GM12875 (cell line): ENCODE measurements at regions not wholly inside any gene's neighbourhood (a gene's known extent, or its start where the extent isn't known, plus 50 kb on each side); places are given as distances from the start of the nearest gene placed in this dataset.

Experiments used
- H3K4me3 ChIP-seq: one replicate; pipeline ENCODE4 v1.5.1; 2011; ENCODE audit warnings: low read depth, low read length, control low read depth
- CTCF ChIP-seq: IDR thresholded peaks from 2 replicates; pipeline ENCODE4 v1.5.1; 2011; ENCODE audit warnings: low read depth, mild to moderate bottlenecking, control low read depth, inconsistent platforms, low read length, moderate library complexity, borderline replicate concordance; ENCODE audit not compliant: insufficient read depth

DNA sequence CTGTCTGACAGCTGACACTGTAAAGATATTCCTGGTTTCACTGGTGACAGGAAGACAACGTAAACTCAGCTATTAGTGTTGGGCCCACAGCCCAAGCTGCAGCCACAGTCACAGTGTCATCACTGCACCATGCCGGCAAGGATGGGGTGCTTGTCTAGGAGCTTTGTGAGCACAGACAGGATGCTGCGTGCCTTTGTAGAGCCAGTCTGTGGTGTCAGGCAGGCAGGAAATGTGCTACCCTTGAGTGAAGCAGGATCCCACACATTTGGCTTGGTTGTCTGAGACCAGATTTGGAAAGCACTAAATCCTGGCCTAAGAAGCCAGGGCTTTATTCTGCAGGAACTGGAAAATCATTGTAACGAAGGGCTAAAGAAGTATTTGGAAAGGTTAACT is 121.6 kb upstream of the ADAMTS16 start:
- TF ChIP-seq CTCF, result no peak
- no peak overlapping the region for H3K4me3 ChIP-seq

DNA sequence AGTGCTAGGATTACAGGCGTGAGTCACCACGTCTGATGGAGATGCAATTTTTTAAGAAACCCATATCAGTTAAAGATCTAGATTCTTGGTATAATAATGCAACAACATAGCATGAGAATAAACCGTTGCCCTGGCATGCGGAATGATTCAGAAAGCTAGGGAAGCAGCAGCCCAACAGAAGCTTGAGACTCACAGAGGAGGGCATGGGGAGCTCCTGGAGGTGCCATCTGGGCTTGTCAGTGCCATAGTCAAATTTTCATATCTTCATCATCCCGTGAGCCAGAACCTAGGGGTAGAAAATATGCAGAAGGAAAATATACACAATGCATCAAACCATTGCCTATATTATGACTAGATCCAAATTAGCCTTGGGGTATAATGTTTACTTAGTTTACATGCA is 118.7 kb upstream of the ADAMTS16 start:
- no peak for TF ChIP-seq CTCF

GRCh38 chr5:5025098-5025773 is 114.9 kb upstream of the ADAMTS16 start:
- TF ChIP-seq CTCF, result no peak

More for the DNA sequence above, 118.7 kb upstream of the ADAMTS16 start:
- no peak overlapping the region for H3K4me3 ChIP-seq

GRCh38 chr5:5025774-5026408 is 114.2 kb upstream of the ADAMTS16 start:
- no peak for TF ChIP-seq CTCF
- H3K4me3 ChIP-seq, result no peak overlapping the region

More at GRCh38 chr5:5025098-5025773, 114.9 kb upstream of the ADAMTS16 start:
- no peak overlapping the region for H3K4me3 ChIP-seq

DNA sequence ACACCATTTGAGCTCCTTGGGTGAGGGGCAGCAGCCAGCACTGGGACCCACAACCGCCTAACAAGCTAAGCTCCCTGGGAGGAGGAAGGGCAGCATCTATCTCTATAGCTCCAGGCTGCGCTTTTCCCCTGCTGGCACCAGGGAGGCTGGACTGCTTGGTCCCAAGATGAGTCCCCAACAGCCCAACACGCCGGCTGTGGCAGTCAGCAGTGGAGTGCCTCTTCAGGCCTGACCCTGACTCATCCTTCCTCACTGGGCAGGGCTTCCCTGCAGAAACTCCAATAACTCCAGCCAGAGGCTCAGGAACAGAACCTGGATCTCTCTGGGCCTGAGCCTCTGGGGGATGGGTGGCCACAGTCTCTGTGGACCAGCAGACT is 113.7 kb upstream of the ADAMTS16 start:
- no peak overlapping the region for H3K4me3 ChIP-seq
- TF ChIP-seq CTCF, result no peak

- TF ChIP-seq CTCF, result no peak
- H3K4me3 ChIP-seq, result no peak overlapping the region
Measured at GRCh38 chr5:5031665-5032064, 108.5 kb upstream of the ADAMTS16 start.

DNA sequence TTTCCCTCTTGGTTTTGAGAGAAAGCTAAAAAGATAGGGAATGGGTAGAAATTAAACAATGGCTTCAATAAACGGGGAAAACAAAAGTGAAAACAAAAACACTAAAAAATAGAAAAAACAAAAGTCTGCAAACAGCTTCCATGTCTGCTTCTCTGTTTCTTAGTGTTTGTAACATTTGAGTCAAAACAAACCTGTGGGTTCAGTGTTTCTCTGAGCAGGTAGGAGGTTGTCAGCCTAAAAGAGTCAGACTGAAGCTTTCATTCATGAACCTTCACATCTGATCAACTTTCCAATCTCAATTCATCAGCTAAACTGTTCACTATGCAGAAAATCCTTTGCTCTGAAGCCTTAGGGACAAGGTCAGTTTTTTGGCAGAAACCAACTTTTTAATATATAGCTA is 102.5 kb upstream of the ADAMTS16 start:
- TF ChIP-seq CTCF, result no peak
- no peak overlapping the region for H3K4me3 ChIP-seq
